Cardiac fibroblast (primary cell): ENCODE measurements at regions not wholly inside any gene's neighbourhood (a gene's known extent, or its start where the extent isn't known, plus 50 kb on each side); places are given as distances from the start of the nearest gene placed in this dataset.
A peak's percentile ranks its signal among the peaks of the same experiment; 100 is the strongest.

Experiments
- DNase-seq, 2 donors: peaks; one replicate each; pipeline versions ENCODE4 v3.0.0 to v3.0.0-alpha.2; 2010; ENCODE audit warnings: low read depth in 2 of 2
- H3K4me3 ChIP-seq, 2 donors: replicated peaks in 1 of 2; 1 replicate in 1 of 2; 2 replicates in 1 of 2; pipeline ENCODE4 v1.5.1; 2011; ENCODE audit warnings: low read depth in 2 of 2, low read length in 2 of 2, mild to moderate bottlenecking in 2 of 2, moderate library complexity in 1 of 2
- CTCF ChIP-seq: IDR thresholded peaks from one replicate; pipeline ENCODE4 v1.5.1; 2011; ENCODE audit warnings: low read depth, mild to moderate bottlenecking, low read length, inconsistent platforms

- no peak for TF ChIP-seq CTCF
- DNase-seq, result no peak
- H3K4me3 ChIP-seq, result no peak overlapping the region
Observed at GRCh38 chr11:80477178-80477577, 1036.3 kb upstream of the TENM4 start.

- no peak for DNase-seq
- H3K4me3 ChIP-seq, result no peak overlapping the region
- TF ChIP-seq CTCF, result no peak
Observed at GRCh38 chr11:80473562-80473961, 1032.7 kb upstream of the TENM4 start.

- DNase-seq, result no peak
- H3K4me3 ChIP-seq, result no peak overlapping the region
- TF ChIP-seq CTCF, result no peak
Observed at GRCh38 chr11:80469871-80470270, 1029.0 kb upstream of the TENM4 start.

- TF ChIP-seq CTCF, result no peak
- DNase-seq, result no peak
- H3K4me3 ChIP-seq, result no peak overlapping the region
Observed at GRCh38 chr11:80466570-80466969, 1025.7 kb upstream of the TENM4 start.

- peak in 1 of 2 donors; percentile 6 for DNase-seq
- H3K4me3 ChIP-seq, result no peak overlapping the region
- no peak for TF ChIP-seq CTCF
Observed at GRCh38 chr11:80462211-80462610, 1021.4 kb upstream of the TENM4 start.

GRCh38 chr11:80458376-80458775 is 1017.5 kb upstream of the TENM4 start:
- H3K4me3 ChIP-seq, result no peak overlapping the region
- no peak for TF ChIP-seq CTCF
- DNase-seq, result no peak

GRCh38 chr11:80457823-80458222 is 1017.0 kb upstream of the TENM4 start:
- no peak for TF ChIP-seq CTCF
- H3K4me3 ChIP-seq, result no peak overlapping the region
- no peak for DNase-seq
